ENCODE measurements at regions not wholly inside any gene's neighbourhood (a gene's known extent, or its start where the extent isn't known, plus 50 kb on each side); places are given as distances from the start of the nearest gene placed in this dataset.

GRCh38 chr18:24741965-24742724, 281.7 kb downstream of the HRH4 start:
- no peak overlapping the region for H3K23ac ChIP-seq (ENCODE audit: insufficient read length)
- H2BK5ac ChIP-seq (ENCODE audit: low read depth, low read length), result no peak overlapping the region
- H3K4me1 ChIP-seq (replicated peaks in 1 of 4; ENCODE audit: control insufficient read depth in 3 of 4, insufficient read depth in 4 of 4, low read length in 3 of 4), result no peaks in the 10 kb centered on the region
- WGBS, 2 experiments (ENCODE audit: extremely low coverage in 1 of 2, insufficient coverage in 1 of 2, insufficient read length in 1 of 2, insufficient replicate concordance in 2 of 2, low coverage in 1 of 2, low lambda C conversion rate in 2 of 2, missing lambda C conversion rate in 1 of 2), result 82% methylated on average over 5 of the region's 5 CpGs; no CpG with 5 or more reads in 1 of the 2 experiments
- no peak overlapping the region for H2BK12ac ChIP-seq (ENCODE audit: low read depth, low read length)
- H2AK5ac ChIP-seq (ENCODE audit: low read depth, low read length), result no peak overlapping the region
- POLR2A ChIA-PET (ENCODE audit: partially characterized antibody), result no interaction called here
- TF ChIP-seq MAX (IDR thresholded peaks at IDR 0.05) (no peak), CHD2 (IDR thresholded peaks at IDR 0.05; ENCODE audit: low read length) (no peak), BACH1 (IDR thresholded peaks at IDR 0.05; ENCODE audit: low read length) (no peak), ATF2 (IDR thresholded peaks at IDR 0.05; ENCODE audit: low read length) (no peak), BCL11A (IDR thresholded peaks at IDR 0.05; ENCODE audit: low read depth in 2 of 2, low read length in 2 of 2) (no peak), TBP (IDR thresholded peaks at IDR 0.05; ENCODE audit: low read depth, low read length) (no peak), MAFK (IDR thresholded peaks at IDR 0.05; ENCODE audit: low read depth, low read length) (no peak), SP4 (IDR thresholded peaks at IDR 0.05; ENCODE audit: low read length) (no peak), EP300 (IDR thresholded peaks at IDR 0.05; ENCODE audit: borderline replicate concordance in 1 of 2, low read depth in 2 of 2, low read length in 2 of 2) (no peak), YY1 (IDR thresholded peaks at IDR 0.05; ENCODE audit: low read depth, low read length) (no peak), JUN (IDR thresholded peaks at IDR 0.05; ENCODE audit: low read depth, low read length) (no peak), SIRT6 (IDR thresholded peaks at IDR 0.05; ENCODE audit: low read length) (no peak)
- H3K9me3 ChIP-seq (ENCODE audit: insufficient read depth in 2 of 2, low read depth in 1 of 2, low read length in 1 of 2), result no peaks in the 10 kb centered on the region
- no peaks in the 10 kb centered on the region for H3K23me2 ChIP-seq (ENCODE audit: low read depth, low read length)
- H2BK20ac ChIP-seq (ENCODE audit: low read length), result no peak overlapping the region
- no peak overlapping the region for H3K4ac ChIP-seq (replicated peaks; ENCODE audit: insufficient read length, low read depth, low read length)
- no peak overlapping the region for H3K56ac ChIP-seq (replicated peaks; ENCODE audit: insufficient read length, low read depth, low read length)
- H2BK15ac ChIP-seq (ENCODE audit: low read length), result no peak overlapping the region
- H2AFZ ChIP-seq (ENCODE audit: low read length), result no peak overlapping the region
- no peaks in the 10 kb centered on the region for H3K79me1 ChIP-seq (ENCODE audit: low read depth, low read length)
- no peak for DNase-seq (ENCODE audit: low read depth in 1 of 2, low spot score in 2 of 2)
- H3K79me2 ChIP-seq (ENCODE audit: control insufficient read depth in 1 of 2, insufficient read depth in 2 of 2, low read length in 2 of 2), result no peaks in the 10 kb centered on the region
- no peak overlapping the region for H3K18ac ChIP-seq (ENCODE audit: extremely low read depth, low read length)
- H4K20me1 ChIP-seq (replicated peaks in 1 of 2; ENCODE audit: control insufficient read depth in 1 of 2, insufficient read depth in 2 of 2, low read length in 2 of 2), result no peaks in the 10 kb centered on the region
- no peak overlapping the region for H3K4me3 ChIP-seq (ENCODE audit: extremely low read depth in 1 of 4, insufficient read depth in 2 of 4, low read depth in 3 of 4, low read length in 4 of 4)
- no peaks in the 10 kb centered on the region for H3K27me3 ChIP-seq (replicated peaks in 1 of 4; ENCODE audit: control insufficient read depth in 3 of 4, extremely low read depth in 1 of 4, insufficient read depth in 3 of 4, low read length in 3 of 4)
- H3K9ac ChIP-seq (replicated peaks in 1 of 4; ENCODE audit: extremely low read depth in 1 of 4, low read depth in 3 of 4, low read length in 3 of 4), result no peak overlapping the region
- no peak overlapping the region for H4K91ac ChIP-seq (replicated peaks; ENCODE audit: insufficient read length, low read length)
- no peak overlapping the region for H4K8ac ChIP-seq (ENCODE audit: extremely low read depth, insufficient read depth, low read length)
- no peak overlapping the region for H3K4me2 ChIP-seq (ENCODE audit: insufficient read depth in 1 of 2, low read depth in 2 of 2, low read length in 2 of 2)
- no peak overlapping the region for H3K27ac ChIP-seq (ENCODE audit: low read depth, low read length)
- CTCF ChIA-PET (ENCODE audit: partially characterized antibody), result interaction anchor here (1.2 kb wide), 1 partner anchor 13 kb away, joined by 3 read pairs; no protein-coding TSS in a partner anchor
- H2BK120ac ChIP-seq (replicated peaks; ENCODE audit: low read depth, low read length), result no peak overlapping the region
- no peak overlapping the region for H4K5ac ChIP-seq (ENCODE audit: insufficient read length, low read depth, low read length)
- no peak for FAIRE-seq
- no peaks in the 10 kb centered on the region for H3K36me3 ChIP-seq (ENCODE audit: control insufficient read depth in 2 of 4, insufficient read depth in 4 of 4, low read length in 3 of 4)
- no peak overlapping the region for H3K14ac ChIP-seq (ENCODE audit: insufficient read length)
